ENCODE measurements at regions not wholly inside any gene's neighbourhood (a gene's known extent, or its start where the extent isn't known, plus 50 kb on each side); places are given as distances from the start of the nearest gene placed in this dataset.

DNA sequence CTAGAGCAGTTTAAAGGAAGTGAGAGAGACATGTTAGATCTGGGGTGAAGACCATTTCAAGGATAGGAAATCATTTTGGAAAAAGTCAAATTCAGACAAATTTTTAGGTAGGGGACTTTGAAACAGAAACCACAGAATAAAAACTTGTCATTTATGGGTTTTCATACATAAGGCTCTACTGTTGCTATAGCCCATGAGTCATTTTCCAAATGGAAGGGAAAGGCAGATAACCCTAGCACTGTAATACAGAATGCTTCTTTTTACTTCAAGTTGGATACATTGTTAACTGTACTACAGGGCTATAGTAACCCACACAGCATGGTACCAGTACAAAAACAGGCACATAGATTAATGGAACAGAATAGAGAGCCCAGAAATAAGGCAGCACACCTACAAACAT is 455.4 kb downstream of the EBF1 start:
- no peaks in the 10 kb centered on the region for H3K4me1 Mint-ChIP-seq
- H3K36me3 Mint-ChIP-seq (ENCODE audit: low read depth), result no peaks in the 10 kb centered on the region
- DNase-seq (no peak), ATAC-seq (no peak)
- peaks cover 21% of the 10 kb centered on the region for H3K27me3 Mint-ChIP-seq
- no peaks in the 10 kb centered on the region for H3K9me3 ChIP-seq (ENCODE audit: control insufficient read depth, low read length, poor library complexity, severe bottlenecking)
- no peak overlapping the region for H3K27ac Mint-ChIP-seq
- no peak overlapping the region for H3K4me3 Mint-ChIP-seq

DNA sequence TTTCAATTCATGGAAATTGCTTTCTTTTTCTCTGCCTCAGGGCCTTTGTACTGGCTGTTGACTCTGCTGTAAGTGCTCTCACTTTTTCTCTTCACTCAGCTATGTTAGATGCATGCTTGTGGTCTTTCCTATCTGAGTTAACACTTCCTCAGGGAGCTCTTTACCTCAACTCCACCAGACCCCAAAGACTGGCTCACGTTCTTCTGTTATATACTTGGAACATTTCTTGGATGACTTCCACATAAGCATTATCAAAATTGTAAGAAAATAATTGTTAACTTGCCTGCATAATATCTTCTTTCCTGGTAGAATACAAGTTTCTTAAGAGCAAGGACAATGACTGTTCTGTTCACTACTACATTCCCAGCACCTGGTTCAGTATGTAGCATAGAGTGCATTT is 455.9 kb downstream of the EBF1 start:
- H3K4me3 Mint-ChIP-seq, result no peak overlapping the region
- no peaks in the 10 kb centered on the region for H3K9me3 ChIP-seq (ENCODE audit: control insufficient read depth, low read length, poor library complexity, severe bottlenecking)
- no peak for DNase-seq
- no peak overlapping the region for H3K27ac Mint-ChIP-seq
- ATAC-seq, result no peak
- no peaks in the 10 kb centered on the region for H3K4me1 Mint-ChIP-seq
- peaks cover 21% of the 10 kb centered on the region for H3K27me3 Mint-ChIP-seq
- H3K36me3 Mint-ChIP-seq (ENCODE audit: low read depth), result no peaks in the 10 kb centered on the region

DNA sequence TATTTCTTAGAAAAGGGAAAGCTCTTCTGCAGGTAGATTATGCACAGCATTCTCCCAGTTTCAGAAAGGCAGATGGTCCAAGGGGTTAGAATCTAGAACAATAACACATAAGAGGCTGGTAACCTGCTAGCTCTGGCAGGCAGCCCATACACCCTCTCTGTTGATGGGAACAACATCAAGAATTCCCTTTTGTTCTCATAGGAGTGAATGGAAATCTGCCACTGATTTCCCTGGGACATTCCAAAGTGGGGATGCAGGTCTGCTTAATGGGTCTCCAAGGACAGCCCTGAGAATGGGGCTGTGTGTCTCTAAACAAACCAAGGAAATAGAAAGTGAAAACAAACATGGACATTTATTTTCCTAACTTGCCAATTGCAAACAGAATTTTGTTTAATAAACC is 456.8 kb downstream of the EBF1 start:
- no peak overlapping the region for H3K4me3 Mint-ChIP-seq
- ATAC-seq, result no peak
- H3K9me3 ChIP-seq (ENCODE audit: control insufficient read depth, low read length, poor library complexity, severe bottlenecking), result no peaks in the 10 kb centered on the region
- H3K4me1 Mint-ChIP-seq, result no peaks in the 10 kb centered on the region
- H3K27ac Mint-ChIP-seq, result no peak overlapping the region
- H3K36me3 Mint-ChIP-seq (ENCODE audit: low read depth), result no peaks in the 10 kb centered on the region
- no peak for DNase-seq
- H3K27me3 Mint-ChIP-seq, result peaks cover 21% of the 10 kb centered on the region

DNA sequence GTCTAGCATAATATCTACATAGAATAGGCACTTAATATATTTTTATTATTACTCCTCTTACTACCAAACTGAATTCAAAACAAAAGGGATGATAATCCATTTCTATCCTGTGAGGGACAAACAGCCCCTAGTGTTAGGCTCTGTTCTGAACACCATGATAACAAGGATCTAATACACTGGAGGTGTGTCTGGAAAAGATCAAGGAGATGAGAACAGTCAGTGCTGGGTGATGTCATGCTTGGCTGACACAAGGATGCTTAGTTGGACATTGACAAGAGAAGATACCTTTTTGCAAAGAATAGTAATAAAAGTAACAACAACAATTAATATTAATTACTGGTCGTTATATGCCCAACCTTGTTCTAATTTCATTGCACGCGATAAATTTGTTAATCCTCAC is 458.7 kb downstream of the EBF1 start:
- no peak overlapping the region for H3K4me3 Mint-ChIP-seq
- no peaks in the 10 kb centered on the region for H3K9me3 ChIP-seq (ENCODE audit: control insufficient read depth, low read length, poor library complexity, severe bottlenecking)
- H3K36me3 Mint-ChIP-seq (ENCODE audit: low read depth), result no peaks in the 10 kb centered on the region
- DNase-seq (no peak), ATAC-seq (no peak)
- peaks cover 30% of the 10 kb centered on the region for H3K27me3 Mint-ChIP-seq
- no peaks in the 10 kb centered on the region for H3K4me1 Mint-ChIP-seq
- no peak overlapping the region for H3K27ac Mint-ChIP-seq

DNA sequence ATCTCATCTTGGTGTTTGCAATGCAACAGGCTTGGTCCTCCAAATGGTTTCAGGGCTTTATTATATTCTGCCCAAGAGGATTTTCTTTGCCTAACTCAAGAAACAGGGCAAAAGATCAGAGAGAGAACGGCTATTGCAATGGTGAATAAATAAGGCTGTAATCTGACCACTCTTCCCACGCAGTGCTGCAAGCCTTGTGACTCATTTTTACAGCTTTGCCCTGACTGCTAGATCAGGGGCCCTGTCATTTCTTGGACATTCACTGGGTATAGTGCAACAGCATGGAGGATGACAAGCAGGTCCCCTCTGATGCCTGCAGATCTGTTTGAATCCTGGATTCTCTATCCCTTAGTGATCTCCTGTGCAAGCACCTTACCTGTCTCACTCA is 459.1 kb downstream of the EBF1 start:
- Mint-ChIP-seq H3K36me3 (ENCODE audit: low read depth) (no peaks in the 10 kb centered on the region), H3K27ac (no peak overlapping the region), H3K4me1 (no peaks in the 10 kb centered on the region), H3K27me3 (peaks cover 35% of the 10 kb centered on the region), H3K4me3 (no peak overlapping the region)
- H3K9me3 ChIP-seq (ENCODE audit: control insufficient read depth, low read length, poor library complexity, severe bottlenecking), result no peaks in the 10 kb centered on the region
- ATAC-seq (no peak), DNase-seq (no peak)

DNA sequence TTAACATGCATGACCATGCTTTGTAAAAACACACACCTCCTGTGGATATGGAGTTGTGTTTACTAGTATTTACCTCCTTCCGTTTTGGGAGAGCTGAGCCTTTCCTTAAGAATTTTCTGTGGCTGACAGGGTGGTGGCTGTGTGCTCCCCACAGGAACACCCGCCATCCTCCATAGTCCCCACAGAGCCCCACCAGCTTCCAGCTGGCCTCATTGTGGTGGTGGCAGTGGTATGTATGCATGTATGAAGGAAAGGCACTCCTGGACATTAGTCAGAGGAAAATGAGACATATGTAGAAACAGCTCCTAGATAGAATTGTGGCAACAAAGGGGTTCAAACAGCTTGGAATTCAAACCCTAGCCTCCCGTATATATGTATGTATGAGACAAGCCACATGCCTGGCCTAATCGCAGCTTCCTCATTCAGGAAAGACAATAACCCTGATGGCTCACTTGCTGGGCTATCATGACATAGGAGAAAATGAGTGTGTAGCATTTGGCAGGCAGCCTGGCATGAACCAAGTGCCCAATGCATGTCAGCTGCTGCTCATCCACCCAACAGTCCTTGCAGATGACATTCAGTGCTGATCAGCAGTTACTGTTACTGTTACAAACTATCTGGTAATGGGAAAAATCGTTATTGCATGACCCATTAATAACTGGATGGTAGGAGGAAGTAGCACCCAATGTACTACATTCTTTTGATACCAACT is 459.7 kb downstream of the EBF1 start:
- DNase-seq, result no peak
- no peak overlapping the region for H3K27ac Mint-ChIP-seq
- ATAC-seq, result no peak
- H3K4me1 Mint-ChIP-seq, result no peaks in the 10 kb centered on the region
- no peaks in the 10 kb centered on the region for H3K9me3 ChIP-seq (ENCODE audit: control insufficient read depth, low read length, poor library complexity, severe bottlenecking)
- H3K27me3 Mint-ChIP-seq, result peaks cover 40% of the 10 kb centered on the region
- H3K4me3 Mint-ChIP-seq, result no peak overlapping the region
- no peaks in the 10 kb centered on the region for H3K36me3 Mint-ChIP-seq (ENCODE audit: low read depth)

DNA sequence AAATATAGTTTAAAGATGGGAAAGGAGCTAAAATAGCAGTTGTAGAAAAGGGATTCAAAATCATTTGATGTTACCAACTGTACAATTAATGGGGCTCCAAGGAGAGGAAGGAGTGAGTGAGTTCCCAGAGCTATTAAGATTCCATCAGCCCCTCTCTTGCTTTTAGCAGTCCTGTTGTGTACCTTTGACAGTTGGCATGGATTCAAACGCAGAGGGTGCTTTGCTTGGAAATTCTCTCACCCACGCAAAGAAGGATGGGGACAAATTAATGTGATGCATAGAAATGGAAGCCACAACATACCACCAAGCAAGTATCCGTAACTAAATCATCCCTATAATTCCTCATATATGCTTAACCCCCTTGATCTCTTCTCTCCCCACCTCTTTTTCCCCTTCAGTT is 461.3 kb downstream of the EBF1 start:
- Mint-ChIP-seq H3K27me3 (peaks cover 38% of the 10 kb centered on the region), H3K4me1 (no peaks in the 10 kb centered on the region), H3K27ac (no peak overlapping the region), H3K4me3 (no peak overlapping the region), H3K36me3 (ENCODE audit: low read depth) (no peaks in the 10 kb centered on the region)
- no peak for ATAC-seq
- no peak for DNase-seq
- no peaks in the 10 kb centered on the region for H3K9me3 ChIP-seq (ENCODE audit: control insufficient read depth, low read length, poor library complexity, severe bottlenecking)

DNA sequence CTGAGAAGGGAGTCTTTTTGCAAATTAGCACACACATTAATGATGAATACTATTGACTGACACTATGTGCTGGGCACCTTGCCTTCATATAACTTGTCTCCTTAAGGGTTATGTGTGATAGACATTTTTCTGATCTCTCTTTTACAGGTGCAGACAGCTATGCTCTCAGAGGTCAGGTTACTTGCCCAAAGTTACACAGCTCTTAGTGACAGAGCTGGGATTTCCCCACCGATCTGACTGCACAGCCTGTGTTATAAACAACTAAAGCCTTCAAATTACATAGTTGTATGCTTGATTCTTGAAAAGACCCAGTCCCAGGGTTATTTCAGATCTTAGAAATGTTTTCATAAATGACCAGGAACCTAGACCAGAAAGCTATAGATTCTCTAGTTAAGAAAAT is 462.7 kb downstream of the EBF1 start:
- Mint-ChIP-seq H3K4me1 (no peaks in the 10 kb centered on the region), H3K36me3 (ENCODE audit: low read depth) (no peaks in the 10 kb centered on the region), H3K27me3 (peaks cover 37% of the 10 kb centered on the region), H3K27ac (no peak overlapping the region), H3K4me3 (no peak overlapping the region)
- ATAC-seq, result no peak
- no peaks in the 10 kb centered on the region for H3K9me3 ChIP-seq (ENCODE audit: control insufficient read depth, low read length, poor library complexity, severe bottlenecking)
- no peak for DNase-seq

DNA sequence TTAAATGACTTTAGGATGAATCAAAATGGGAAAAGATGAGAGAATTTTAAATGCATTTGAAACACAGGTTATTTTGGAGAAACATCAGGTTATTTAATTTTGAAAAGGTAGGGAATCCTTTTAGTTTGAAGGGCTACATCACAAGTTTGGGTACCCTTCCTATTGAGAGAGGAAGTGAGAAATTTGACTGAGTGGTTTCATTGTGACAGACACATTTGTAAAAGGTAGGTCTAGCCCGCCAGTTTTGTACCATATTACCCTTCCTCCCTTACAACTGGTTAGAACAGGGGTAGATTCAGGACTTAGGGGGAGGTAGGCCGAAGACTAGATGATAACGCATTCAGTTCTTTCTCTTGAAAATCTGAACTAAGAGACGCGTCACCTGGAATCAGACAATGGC is 464.2 kb downstream of the EBF1 start:
- Mint-ChIP-seq H3K4me1 (no peaks in the 10 kb centered on the region), H3K4me3 (no peak overlapping the region), H3K36me3 (ENCODE audit: low read depth) (no peaks in the 10 kb centered on the region), H3K27me3 (peaks cover 39% of the 10 kb centered on the region), H3K27ac (no peak overlapping the region)
- ATAC-seq (no peak), DNase-seq (no peak)
- H3K9me3 ChIP-seq (ENCODE audit: control insufficient read depth, low read length, poor library complexity, severe bottlenecking), result no peaks in the 10 kb centered on the region

DNA sequence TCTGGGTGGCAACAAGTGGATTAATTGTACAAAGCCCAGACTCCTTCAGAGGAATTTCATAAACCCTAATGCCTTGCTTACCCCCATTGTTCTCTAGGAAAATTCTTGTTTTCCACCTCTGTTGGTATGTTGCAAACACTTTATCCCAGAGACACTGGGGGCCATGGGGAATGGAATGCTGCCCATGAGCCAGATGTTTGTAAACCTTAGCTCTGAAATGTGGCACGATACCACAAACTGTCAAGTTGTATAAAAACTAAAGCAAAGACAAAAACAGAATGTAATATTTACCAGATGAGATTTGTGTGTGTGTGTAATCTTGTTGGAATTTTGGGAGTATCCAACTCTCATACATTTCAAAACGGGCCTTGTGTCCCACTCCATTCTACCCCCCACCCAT is 465.0 kb downstream of the EBF1 start:
- Mint-ChIP-seq H3K27ac (no peak overlapping the region), H3K4me1 (no peaks in the 10 kb centered on the region), H3K36me3 (ENCODE audit: low read depth) (no peaks in the 10 kb centered on the region), H3K27me3 (peaks cover 31% of the 10 kb centered on the region), H3K4me3 (no peak overlapping the region)
- no peak for DNase-seq
- H3K9me3 ChIP-seq (ENCODE audit: control insufficient read depth, low read length, poor library complexity, severe bottlenecking), result no peaks in the 10 kb centered on the region
- no peak for ATAC-seq

DNA sequence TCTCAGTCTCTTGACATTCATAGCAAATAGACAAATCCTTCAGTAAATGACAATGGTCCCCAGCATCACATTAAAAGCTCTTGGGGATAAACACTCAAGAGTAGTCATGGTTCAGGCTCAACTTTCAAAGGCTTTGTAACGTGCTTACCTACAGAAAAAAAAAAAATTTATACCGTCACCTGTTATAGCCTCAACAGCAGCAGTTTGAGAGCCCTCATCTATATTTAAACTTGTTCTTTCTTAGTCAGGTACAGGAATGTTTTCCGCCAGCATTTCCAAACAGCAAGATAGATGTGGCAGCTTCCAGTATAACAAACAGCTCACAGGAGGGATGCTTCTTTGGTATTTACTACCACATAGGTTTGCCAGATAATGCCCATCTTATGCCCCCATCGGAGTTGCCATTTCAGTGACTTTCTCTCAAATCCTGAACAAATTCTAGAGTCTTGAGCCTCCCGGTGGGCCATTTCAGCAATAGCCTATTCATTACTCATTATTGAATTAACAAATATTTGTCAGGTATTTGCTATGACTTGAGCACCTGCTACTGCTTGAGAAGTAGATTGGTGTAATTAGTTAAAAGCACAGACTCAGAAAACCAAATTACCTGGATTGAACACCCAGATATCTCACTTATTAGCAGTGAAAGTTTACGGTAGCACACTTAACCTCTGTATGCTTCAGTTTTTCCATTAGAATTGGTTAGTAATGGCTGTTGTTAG is 470.0 kb downstream of the EBF1 start:
- Mint-ChIP-seq H3K27me3 (peaks cover 12% of the 10 kb centered on the region), H3K36me3 (ENCODE audit: low read depth) (no peaks in the 10 kb centered on the region)

DNA sequence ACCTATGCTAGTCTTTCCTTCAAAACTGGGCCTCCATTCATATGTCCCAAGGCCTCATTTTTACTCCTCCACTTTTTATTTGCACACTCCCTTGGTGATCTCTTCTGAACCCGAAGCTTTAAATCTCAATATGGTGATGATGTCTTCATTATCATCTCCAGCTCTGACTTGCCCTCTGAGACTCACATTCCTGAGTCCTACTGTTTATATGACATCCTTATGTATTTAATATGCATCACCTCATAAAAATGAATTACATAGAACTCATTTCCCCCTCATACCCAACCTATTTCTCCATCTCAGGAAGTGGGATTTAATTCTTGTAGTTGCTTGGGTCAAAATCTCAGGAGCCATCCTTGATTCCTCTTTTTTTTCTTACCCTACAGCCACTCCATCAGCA is 473.0 kb downstream of the EBF1 start:
- no peaks in the 10 kb centered on the region for H3K9me3 ChIP-seq (ENCODE audit: control insufficient read depth, low read length, poor library complexity, severe bottlenecking)
- peaks cover 6% of the 10 kb centered on the region for H3K27me3 Mint-ChIP-seq
- ATAC-seq (no peak), DNase-seq (no peak)
- no peak overlapping the region for H3K4me3 Mint-ChIP-seq
- H3K36me3 Mint-ChIP-seq (ENCODE audit: low read depth), result no peaks in the 10 kb centered on the region
- H3K27ac Mint-ChIP-seq, result no peak overlapping the region
- H3K4me1 Mint-ChIP-seq, result no peaks in the 10 kb centered on the region

More for the DNA sequence above, 470.0 kb downstream of the EBF1 start:
- ATAC-seq, result no peak
- DNase-seq, result no peak
- H3K27ac Mint-ChIP-seq, result no peak overlapping the region
- no peak overlapping the region for H3K4me3 Mint-ChIP-seq
- H3K4me1 Mint-ChIP-seq, result no peaks in the 10 kb centered on the region
- no peaks in the 10 kb centered on the region for H3K9me3 ChIP-seq (ENCODE audit: control insufficient read depth, low read length, poor library complexity, severe bottlenecking)

DNA sequence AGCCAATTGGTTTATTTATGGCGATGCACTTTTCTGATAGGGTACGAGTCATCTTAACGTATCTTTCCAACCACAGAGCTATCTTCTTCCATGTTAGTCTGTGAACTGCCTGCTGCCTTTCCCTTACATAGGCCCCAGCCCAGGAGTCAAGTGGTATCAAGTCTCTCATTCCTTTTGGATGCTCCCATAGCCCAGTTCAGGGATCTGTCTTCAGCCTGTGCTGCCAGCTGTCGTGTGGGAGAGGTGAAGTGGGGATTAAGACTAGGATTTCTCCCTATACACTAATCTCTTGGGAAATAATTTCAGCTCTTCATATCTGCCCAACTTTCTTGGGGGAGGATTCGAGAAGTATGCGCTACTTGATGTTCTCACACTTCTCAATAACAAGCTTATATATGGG is 475.7 kb downstream of the EBF1 start:
- Mint-ChIP-seq H3K36me3 (ENCODE audit: low read depth) (no peaks in the 10 kb centered on the region), H3K27me3 (peaks cover 16% of the 10 kb centered on the region), H3K4me1 (no peaks in the 10 kb centered on the region), H3K4me3 (no peak overlapping the region), H3K27ac (no peak overlapping the region)
- no peaks in the 10 kb centered on the region for H3K9me3 ChIP-seq (ENCODE audit: control insufficient read depth, low read length, poor library complexity, severe bottlenecking)
- ATAC-seq (no peak), DNase-seq (no peak)

DNA sequence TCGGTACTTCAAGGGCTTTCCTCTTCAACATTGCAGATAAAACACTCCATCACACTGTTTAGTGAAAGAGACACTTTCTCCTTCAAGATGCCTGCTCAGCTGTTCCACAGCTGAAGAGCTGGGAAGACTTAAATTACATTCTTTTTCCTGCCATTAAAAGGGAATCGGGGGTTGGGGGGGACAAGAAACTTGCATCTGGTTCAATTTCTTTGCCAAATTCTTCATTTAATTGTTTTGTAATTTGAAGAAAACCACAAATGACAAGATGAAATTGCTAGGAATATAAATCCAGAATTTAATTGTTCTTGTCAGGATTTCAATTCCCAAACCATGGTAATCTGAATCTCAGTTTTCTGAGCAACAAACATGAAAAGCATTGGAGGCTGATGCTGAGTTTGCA is 478.3 kb downstream of the EBF1 start:
- no peak overlapping the region for H3K27ac Mint-ChIP-seq
- no peaks in the 10 kb centered on the region for H3K9me3 ChIP-seq (ENCODE audit: control insufficient read depth, low read length, poor library complexity, severe bottlenecking)
- ATAC-seq (no peak), DNase-seq (no peak)
- no peak overlapping the region for H3K4me3 Mint-ChIP-seq
- no peaks in the 10 kb centered on the region for H3K4me1 Mint-ChIP-seq
- peaks cover 20% of the 10 kb centered on the region for H3K27me3 Mint-ChIP-seq
- no peaks in the 10 kb centered on the region for H3K36me3 Mint-ChIP-seq (ENCODE audit: low read depth)
